Neural cell (in vitro differentiated cells): ENCODE measurements at regions not wholly inside any gene's neighbourhood (a gene's known extent, or its start where the extent isn't known, plus 50 kb on each side); places are given as distances from the start of the nearest gene placed in this dataset.

Source experiments
- CTCF ChIP-seq: fragments of 450-650 bp; IDR thresholded peaks from 2 replicates; pipeline ENCODE4 v1.5.1; 2014; ENCODE audit warnings: antibody characterized with exemption, mild to moderate bottlenecking, moderate library complexity; ENCODE audit not compliant: poor library complexity, severe bottlenecking
- EP300 ChIP-seq: fragments of 450-650 bp; conservative IDR thresholded peaks from 2 replicates; pipeline ENCODE4 v1.6.1; 2014; ENCODE audit warnings: antibody characterized with exemption, mild to moderate bottlenecking, moderate library complexity; ENCODE audit not compliant: poor library complexity, severe bottlenecking
- EZH2 ChIP-seq: fragments of 200-600, 300-800 bp; shearing (Covaris generic), sonication (generic); IDR thresholded peaks from 2 replicates; pipeline ENCODE4 v1.6.1; 2014; ENCODE audit warnings: antibody characterized with exemption, low read length, borderline replicate concordance, mild to moderate bottlenecking; ENCODE audit not compliant: insufficient read depth, poor library complexity, severe bottlenecking
- MXI1 ChIP-seq: fragments of 450-650 bp; conservative IDR thresholded peaks from 2 replicates; pipeline ENCODE4 v1.6.1; 2014; ENCODE audit warnings: antibody characterized with exemption, mild to moderate bottlenecking; ENCODE audit not compliant: poor library complexity, severe bottlenecking
- POLR2AphosphoS5 ChIP-seq: IDR thresholded peaks from 2 replicates; pipeline ENCODE4 v1.6.1; 2012
- RAD21 ChIP-seq: fragments of 450-650 bp; conservative IDR thresholded peaks from 2 replicates; pipeline ENCODE4 v1.6.1; 2014; ENCODE audit warnings: antibody characterized with exemption, mild to moderate bottlenecking, moderate library complexity
- REST ChIP-seq: IDR thresholded peaks from 2 replicates; pipeline ENCODE4 v1.6.1; 2012; ENCODE audit warnings: borderline replicate concordance
- SMC3 ChIP-seq: fragments of 450-650 bp; conservative IDR thresholded peaks from 2 replicates; pipeline ENCODE4 v1.6.1; 2014; ENCODE audit warnings: antibody characterized with exemption, mild to moderate bottlenecking, moderate library complexity; ENCODE audit not compliant: poor library complexity
- TAF1 ChIP-seq: IDR thresholded peaks from 2 replicates; pipeline ENCODE4 v1.6.1; 2012; ENCODE audit warnings: low read depth

GRCh38 chr1:82525378-82525777 is 724.6 kb downstream of the ADGRL2 start:
- TF ChIP-seq SMC3 (no peak), EZH2 (no peak), CTCF (no peak), REST (no peak), POLR2AphosphoS5 (no peak), EP300 (no peak), RAD21 (no peak), MXI1 (no peak), TAF1 (no peak)
